Sigmoid colon (tissue), 4 donors: ENCODE measurements at regions not wholly inside any gene's neighbourhood (a gene's known extent, or its start where the extent isn't known, plus 50 kb on each side); places are given as distances from the start of the nearest gene placed in this dataset.

Source experiments
- POLR2A ChIP-seq, 2 donors: fragments of 450-650 bp; IDR thresholded peaks; one replicate each; pipeline ENCODE4 v1.6.1; 2016; ENCODE audit warnings: antibody characterized with exemption in 2 of 2, mild to moderate bottlenecking in 2 of 2, moderate library complexity in 2 of 2
- POLR2AphosphoS5 ChIP-seq, 4 donors: sonication (generic); formaldehyde crosslinking; IDR thresholded peaks; one replicate each; pipeline ENCODE4 v1.6.1; 2017; ENCODE audit warnings: antibody characterized with exemption in 4 of 4
- TF ChIP-seq, protein P1 (sequence below), 4 experiments: fragments of 450-650 bp in 3 of 4; fragments of 200-600 bp in 1 of 4; IDR thresholded peaks; one replicate each; pipeline ENCODE4 v1.5.1; 2016 to 2019; ENCODE audit warnings: antibody characterized with exemption in 4 of 4, mild to moderate bottlenecking in 3 of 4, moderate library complexity in 2 of 4

DNA sequence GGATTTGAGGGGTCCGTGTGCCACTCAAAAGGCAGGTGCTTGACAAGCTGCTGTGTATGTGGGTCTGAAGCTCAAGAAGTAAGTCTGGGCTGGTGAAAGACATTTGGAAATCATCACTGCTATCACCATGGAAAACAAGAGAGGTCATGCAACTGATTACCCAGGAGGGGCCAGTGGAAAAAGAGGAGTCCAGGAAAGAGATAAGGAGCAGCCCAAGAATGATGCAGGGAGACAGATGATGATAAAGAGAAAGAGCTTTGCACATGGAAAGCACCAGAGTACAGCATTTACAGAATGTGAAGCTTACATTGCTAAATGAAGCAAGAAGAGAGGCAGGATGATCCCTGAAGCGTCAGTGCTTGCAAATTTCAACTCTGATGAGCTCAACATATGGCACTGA is 203.2 kb downstream of the SETD4 start:
- TF ChIP-seq POLR2A (IDR thresholded peaks at IDR 0.05) (no peak), POLR2AphosphoS5 (IDR thresholded peaks at IDR 0.05) (no peak)
- TF ChIP-seq, protein P1, sequence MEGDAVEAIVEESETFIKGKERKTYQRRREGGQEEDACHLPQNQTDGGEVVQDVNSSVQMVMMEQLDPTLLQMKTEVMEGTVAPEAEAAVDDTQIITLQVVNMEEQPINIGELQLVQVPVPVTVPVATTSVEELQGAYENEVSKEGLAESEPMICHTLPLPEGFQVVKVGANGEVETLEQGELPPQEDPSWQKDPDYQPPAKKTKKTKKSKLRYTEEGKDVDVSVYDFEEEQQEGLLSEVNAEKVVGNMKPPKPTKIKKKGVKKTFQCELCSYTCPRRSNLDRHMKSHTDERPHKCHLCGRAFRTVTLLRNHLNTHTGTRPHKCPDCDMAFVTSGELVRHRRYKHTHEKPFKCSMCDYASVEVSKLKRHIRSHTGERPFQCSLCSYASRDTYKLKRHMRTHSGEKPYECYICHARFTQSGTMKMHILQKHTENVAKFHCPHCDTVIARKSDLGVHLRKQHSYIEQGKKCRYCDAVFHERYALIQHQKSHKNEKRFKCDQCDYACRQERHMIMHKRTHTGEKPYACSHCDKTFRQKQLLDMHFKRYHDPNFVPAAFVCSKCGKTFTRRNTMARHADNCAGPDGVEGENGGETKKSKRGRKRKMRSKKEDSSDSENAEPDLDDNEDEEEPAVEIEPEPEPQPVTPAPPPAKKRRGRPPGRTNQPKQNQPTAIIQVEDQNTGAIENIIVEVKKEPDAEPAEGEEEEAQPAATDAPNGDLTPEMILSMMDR (IDR thresholded peaks at IDR 0.05): no peak
